ENCODE measurements at regions not wholly inside any gene's neighbourhood (a gene's known extent, or its start where the extent isn't known, plus 50 kb on each side); places are given as distances from the start of the nearest gene placed in this dataset.
"Not testable (repeated sequence)": the region's sequence is repeated elsewhere in the genome, so short reads cannot be mapped to it uniquely, and the experiment has no call there.

DNA sequence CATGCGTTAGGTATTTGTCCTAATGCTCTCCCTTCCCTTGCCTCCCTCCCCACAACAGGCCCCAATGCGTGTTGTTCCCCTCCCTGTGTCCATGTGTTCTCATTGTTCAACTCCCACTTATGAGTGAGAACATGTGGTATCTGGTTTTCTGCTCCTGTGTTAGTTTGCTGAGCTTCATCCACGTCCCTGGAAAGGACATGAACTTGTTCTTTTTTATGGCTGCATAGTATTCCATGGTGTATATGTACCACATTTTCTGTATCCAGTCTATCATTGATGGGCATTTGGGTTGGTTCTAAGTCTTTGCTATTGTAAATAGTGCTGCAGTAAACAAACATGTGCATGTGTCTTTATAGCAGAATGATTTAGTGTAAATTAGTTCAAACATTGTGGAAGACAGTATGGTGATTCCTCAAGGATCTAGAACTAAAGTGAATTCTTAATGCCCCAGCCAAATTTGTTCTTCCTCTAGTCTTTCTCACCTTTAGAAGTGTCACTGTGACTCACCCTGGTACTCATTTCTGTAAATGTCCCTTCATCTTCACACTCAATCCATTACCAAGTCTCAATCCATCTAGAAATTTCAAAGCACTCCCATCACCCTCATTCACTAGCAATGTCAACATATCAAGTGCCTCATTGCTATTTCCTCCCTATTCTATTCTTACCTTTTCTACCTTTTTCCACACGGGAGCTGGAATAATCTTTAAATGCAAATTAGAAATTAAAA, 123.9 kb downstream of the MREG start:
- DNase-seq (ENCODE audit: low spot score), result not testable (repeated sequence)

- DNase-seq (ENCODE audit: low spot score), result no peak
These were observed 124.7 kb downstream of the MREG start for GRCh38 chr2:215888680-215889079.

DNA sequence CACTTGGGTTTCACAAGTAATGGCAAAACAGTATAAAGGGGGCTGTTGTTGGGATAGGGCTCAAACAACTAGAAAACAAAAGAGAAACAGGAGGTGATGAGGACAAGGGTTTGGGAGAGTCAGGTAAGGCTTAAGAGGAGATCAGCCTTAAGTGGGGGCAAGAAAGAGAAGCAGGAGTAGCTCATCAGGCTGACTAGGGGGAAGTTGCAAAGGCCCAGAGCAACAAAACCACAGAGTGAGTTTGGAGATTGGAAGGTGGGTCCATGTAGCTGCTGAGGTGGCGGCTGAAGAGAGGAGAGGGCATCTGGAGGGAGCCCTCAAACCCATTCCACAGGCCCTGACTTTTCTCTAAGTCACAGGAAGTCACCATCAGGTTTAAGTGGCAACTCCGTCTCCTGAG, 126.0 kb downstream of the MREG start:
- DNase-seq (ENCODE audit: low spot score), result no peak

GRCh38 chr2:215886022-215886421, 127.3 kb downstream of the MREG start:
- DNase-seq (ENCODE audit: low spot score), result no peak

- no peak for DNase-seq (ENCODE audit: low spot score)
These were observed 127.8 kb downstream of the MREG start for GRCh38 chr2:215885536-215885935.

DNA sequence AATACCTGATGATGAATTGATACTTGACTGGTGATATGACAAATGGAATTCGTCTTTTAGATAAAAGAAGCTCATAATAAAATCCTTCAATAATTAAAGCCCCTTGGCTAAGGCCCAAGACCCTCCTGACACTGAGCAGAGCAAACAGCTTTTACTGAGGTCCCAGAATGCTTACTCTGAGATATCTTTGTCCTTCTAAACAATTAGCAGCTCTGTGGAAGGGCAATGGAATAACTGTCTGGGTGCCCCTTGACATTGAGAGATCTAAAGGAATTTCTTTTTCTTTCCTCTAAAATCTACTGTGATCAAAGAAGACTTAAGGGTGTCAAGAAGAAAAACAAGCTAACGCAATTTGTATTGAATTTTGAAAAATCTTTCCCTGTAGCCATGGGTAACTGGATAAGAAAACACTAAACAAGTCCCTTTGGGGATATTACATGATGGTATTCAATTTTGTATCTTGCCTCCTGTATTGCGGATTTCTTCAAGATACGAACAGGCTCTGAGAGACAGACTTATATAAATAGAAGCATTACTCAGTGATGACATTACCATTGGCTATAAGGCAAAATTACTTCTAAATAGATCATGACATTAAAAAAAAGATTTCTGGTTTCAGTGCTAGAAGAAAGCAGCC, 128.8 kb downstream of the MREG start:
- DNase-seq (ENCODE audit: low spot score), result peak; percentile 29

- DNase-seq (ENCODE audit: low spot score), result no peak
These were observed 129.6 kb downstream of the MREG start for GRCh38 chr2:215883799-215884198.

DNA sequence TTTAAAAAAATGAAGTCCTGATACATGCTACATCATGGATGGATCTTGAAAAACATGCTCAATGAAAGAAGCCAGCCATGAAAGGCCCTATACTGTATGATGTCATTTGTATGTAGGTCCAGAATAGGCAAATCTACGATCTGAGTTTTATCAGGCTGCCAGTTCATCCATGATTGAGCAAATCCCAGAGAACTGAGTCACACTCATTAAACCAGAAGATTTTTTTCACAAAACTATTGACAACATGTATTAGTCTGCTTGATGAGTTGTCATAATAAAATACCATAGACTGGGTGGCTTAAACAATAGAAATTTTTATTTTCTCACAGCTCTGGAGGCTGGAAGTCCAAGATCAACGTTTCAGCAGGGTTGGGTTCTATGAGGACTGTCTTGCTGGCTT, 130.7 kb downstream of the MREG start:
- DNase-seq (ENCODE audit: low spot score), result no peak

DNA sequence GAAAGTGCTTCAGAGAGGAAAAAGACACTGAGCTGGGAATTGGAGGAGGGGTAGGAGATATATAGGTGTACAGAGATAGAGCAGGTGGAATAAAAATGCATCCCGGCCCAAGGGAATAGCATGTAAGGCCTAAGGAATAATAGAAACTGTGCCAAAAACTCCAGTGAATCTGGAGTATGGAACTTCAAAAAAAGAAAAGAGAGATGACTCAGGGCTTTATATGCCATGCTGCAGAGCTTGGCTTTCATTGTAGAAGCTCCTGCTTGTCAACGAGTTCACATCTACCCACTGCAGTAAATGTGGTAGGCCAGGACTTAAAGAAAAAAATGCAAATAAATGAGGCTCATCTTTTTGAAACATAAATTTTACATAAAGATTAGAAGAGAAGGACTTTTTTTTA, 131.8 kb downstream of the MREG start:
- DNase-seq (ENCODE audit: low spot score), result no peak

GRCh38 chr2:215880970-215881369, 132.4 kb downstream of the MREG start:
- no peak for DNase-seq (ENCODE audit: low spot score)

DNA sequence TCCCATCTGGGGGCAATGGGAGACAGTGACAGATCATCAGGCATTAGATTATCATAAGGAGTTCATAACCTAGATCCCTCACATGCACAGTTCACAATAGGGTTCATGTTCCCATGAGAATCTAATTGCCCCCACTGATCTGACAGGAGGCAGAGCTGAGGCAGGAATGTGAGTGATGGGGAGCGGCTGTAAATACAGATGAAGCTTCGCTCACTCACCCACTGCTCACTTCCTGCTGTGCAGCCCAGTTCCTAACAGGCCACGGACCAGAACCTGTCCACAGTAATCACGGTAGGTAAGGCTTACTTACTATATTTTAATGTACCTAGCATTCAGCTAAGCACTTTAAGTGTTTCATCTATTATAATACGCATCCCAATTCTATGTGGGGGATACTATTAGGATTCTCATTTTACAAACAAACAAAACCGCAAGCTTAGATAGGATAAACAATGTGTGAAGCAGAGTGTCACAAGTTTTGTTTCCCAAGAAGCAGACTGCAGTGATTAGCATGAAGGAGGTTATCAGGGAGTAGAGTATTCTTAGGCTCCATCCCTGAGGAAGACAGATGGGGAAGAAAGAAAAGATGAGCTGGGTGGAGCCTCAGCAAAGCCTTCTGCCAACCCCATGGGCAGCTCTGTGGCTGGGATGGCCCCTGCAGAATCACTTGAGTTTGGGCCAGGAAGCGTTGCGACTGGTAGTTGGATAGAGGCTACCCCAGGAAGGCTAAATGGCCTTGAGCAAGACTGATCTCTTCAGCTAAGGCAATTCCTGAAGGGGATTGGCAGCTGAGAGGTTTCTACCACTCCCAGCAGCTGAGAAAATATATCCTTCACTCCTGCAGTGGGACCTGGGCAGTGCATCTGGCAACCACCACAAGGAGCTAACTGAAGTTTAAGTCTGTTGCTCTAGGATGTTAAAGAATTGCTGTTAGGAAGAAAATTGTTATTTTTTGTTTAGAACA, 133.1 kb downstream of the MREG start:
- DNase-seq (ENCODE audit: low spot score), result no peak

- no peak for DNase-seq (ENCODE audit: low spot score)
These were observed 134.0 kb downstream of the MREG start for GRCh38 chr2:215879331-215879730.

DNA sequence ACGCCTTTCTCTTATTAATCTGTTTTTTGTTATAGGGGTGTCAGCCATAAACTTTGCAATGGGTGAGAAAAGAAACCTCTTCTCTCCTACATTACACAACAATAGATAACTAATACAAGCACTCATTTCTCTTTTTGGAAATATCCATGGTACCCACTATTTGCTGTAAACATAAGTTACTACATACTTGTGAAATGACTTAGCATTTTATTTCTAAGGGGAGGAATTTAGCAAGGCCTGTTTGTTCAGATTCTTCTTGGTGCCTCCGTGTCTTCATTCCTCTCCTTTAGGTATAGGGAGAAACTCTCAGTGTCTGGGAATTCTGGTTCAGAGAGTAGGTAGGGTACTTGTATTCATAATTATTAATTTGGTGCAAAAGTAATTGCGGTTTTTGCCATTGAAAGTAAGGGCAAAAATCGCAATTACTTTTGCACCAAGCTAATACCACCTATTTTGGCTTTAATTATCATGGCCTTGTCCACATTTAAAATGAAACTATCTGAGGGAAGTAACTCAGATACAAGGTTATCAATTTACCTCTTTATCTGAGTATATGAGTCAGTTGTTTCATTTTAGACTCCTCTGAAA, 134.8 kb downstream of the MREG start:
- DNase-seq (ENCODE audit: low spot score), result peak; percentile 28

DNA sequence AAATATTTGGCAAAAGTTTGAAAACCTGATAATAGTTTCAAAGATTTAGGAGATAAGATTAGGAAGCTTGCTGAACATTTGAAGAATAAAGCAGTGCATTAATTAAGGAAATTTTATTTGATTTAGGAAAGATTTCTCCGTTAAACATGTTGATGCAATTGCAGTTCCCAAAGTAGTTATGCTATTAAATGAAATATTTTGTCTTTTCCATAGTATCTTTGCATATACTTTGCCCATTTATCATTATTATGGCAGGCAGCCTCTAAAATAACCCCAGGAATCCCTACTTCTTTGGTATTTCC, 136.5 kb downstream of the MREG start:
- no peak for DNase-seq (ENCODE audit: low spot score)

- no peak for DNase-seq (ENCODE audit: low spot score)
These were observed 137.0 kb downstream of the MREG start for GRCh38 chr2:215876139-215876936.

- DNase-seq (ENCODE audit: low spot score), result no peak
These were observed 138.9 kb downstream of the MREG start for GRCh38 chr2:215874418-215874817.

DNA sequence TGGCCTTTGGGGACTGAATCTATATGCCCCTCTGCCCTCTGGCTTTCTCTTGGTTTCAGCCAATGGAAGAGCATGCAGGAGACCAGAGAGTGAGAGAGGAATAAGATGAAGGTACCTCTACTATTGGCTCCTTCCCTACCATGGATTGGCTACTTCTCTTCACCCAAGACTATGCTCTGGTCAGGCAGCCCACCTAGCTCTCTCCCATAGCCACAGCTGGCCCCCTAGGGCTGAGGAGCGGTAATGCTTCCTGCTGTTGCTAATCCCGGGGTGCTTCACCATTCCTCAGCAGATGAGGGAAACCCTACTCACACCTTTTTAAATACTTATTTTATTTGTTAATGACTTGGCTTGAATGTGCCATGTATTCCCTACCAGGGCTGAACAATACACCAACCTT, 142.4 kb downstream of the MREG start:
- DNase-seq (ENCODE audit: low spot score), result no peak

DNA sequence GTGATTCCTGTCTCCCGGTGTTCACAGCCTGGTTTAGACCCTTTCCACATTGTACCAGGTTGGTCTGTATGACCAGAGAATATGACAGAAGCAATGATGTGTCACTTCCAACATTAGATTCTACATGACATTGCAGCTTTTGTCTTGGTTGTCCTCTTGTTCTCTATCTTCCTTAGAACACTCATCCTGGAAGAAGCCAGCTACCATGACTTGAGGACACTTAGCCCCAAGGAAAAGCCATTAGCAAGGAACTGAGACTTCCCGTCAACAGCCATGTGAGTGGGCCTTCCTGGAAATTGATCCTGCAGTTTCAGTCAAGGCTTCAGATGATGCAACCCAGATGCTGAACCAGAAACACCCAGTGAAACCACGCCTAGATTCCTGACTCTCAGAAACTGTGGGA, 143.3 kb downstream of the MREG start:
- DNase-seq (ENCODE audit: low spot score), result peak; percentile 74

DNA sequence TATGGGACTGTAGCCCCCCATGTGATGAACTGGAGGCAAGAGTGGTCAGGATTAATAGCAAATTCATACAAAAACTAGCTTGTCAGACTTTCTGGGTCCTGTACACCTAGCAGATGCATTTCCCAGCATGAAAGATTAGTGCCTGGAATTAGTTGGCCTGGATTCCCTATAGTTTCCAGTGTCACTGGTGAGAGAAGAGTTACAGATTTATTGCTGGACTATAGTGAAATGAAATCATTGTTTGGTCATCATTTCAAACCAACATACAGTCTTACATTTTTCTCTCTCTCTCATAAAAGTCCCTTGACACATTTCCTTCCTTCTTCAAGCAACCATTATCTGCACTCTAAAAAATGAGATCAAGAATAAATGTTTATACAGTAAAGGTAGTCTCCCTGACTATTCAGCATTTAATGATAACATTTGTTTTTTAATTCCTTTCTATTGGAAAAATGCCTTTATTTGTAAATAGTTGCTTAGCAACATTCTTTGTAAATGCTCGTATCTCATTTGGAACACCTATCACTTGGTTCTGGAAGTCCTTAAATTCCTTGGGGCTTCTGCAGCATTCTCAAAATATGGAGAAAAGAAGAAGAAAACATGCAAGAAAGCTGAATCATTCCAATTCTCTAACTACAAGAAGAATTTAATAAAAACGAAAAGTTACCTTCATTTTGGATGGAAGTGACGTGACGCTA, 144.4 kb downstream of the MREG start:
- no peak for DNase-seq (ENCODE audit: low spot score)

- no peak for DNase-seq (ENCODE audit: low spot score)
These were observed 146.7 kb downstream of the MREG start for GRCh38 chr2:215866606-215867005.

DNA sequence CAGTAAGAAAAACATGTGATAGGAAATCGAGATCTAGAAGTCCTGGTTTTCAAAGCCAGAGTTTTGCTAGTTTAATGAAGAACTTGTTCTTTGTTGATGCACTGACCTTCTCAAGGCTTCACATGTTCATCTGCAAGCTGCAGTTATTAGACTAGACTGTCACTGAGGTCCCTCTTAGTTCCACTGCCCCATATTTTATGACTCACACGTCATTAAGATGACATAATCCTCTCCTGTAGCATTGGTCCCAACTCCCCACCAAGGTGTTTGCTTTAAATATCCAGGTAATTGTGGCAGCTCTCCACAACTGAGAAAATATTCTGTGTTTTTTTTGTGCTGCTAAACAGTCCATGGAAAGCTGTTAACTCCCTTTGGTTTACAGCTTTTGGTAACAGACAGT, 149.7 kb downstream of the MREG start:
- DNase-seq (ENCODE audit: low spot score), result no peak
